HCT116 (cell line): ENCODE measurements at regions not wholly inside any gene's neighbourhood (a gene's known extent, or its start where the extent isn't known, plus 50 kb on each side); places are given as distances from the start of the nearest gene placed in this dataset.

Experiments
- ATAC-seq: fragments of 200-7000 bp; cut with Tn5 transposase; 2 replicates; pipeline ENCODE4 v1.9.1; 2020; ENCODE audit warnings: mild to moderate bottlenecking, moderate library complexity
- BruUV-seq: library from RNA; stranded (reverse); fragments of 400-500 nt; replicated peaks from 2 replicates; lab custom pipeline; 2021; lab: Mats Ljungman, UMichigan
- CTCF ChIA-PET: fragments of 300-600 bp; sonication (Branson Sonifier 250); formaldehyde crosslinking; loops from one replicate; lab custom pipeline; 2021; ENCODE audit warnings: antibody characterized with exemption; lab: Charles Lee
- POLR2A ChIA-PET: fragments of 300-600, 350-600 bp; sonication (Branson Sonifier 250); formaldehyde crosslinking; loops from one replicate; lab custom pipeline; 2021; ENCODE audit warnings: antibody characterized with exemption; lab: Charles Lee
- RAD21 ChIA-PET, 2 experiments: fragments of 300-600 bp; sonication (Branson Sonifier 250); formaldehyde crosslinking; loops; one replicate each; lab custom pipeline; 2023; ENCODE audit warnings: low total read pairs in 2 of 2; ENCODE audit not compliant: uncharacterized antibody in 2 of 2, unreplicated experiment in 2 of 2, low non-redundant PET in 1 of 2; lab: Charles Lee
- DNase-seq: peaks from one replicate; pipeline ENCODE4 v3.0.0-alpha.2; 2010; ENCODE audit warnings: low read depth, low spot score
- H2AFZ ChIP-seq: fragments of 200-600 bp; shearing (Covaris generic), sonication (generic); 2 replicates; pipeline ENCODE4 v1.6.1; 2017; ENCODE audit warnings: low read depth, mixed run types, mixed read lengths, antibody characterized with exemption, low read length; ENCODE audit not compliant: poor library complexity, severe bottlenecking
- H3K27ac ChIP-seq: 2 replicates; pipeline ENCODE4 v1.5.1; 2012; ENCODE audit warnings: low read depth, low read length
- H3K27me3 ChIP-seq: fragments of 200-600 bp; sonication (generic); 2 replicates; pipeline ENCODE4 v1.6.1; 2016; ENCODE audit warnings: mixed run types, low read length, mixed read lengths; ENCODE audit not compliant: insufficient read depth
- H3K36me3 ChIP-seq, 2 experiments: fragments of 200-500 bp in 1 of 2; fragments of 200-600 bp in 1 of 2; sonication (Bioruptor generic) in 1 of 2; sonication (generic) in 1 of 2; 2 replicates each; pipeline versions ENCODE4 v1.5.1 to v1.6.1; 2014 to 2016; ENCODE audit warnings: low read length in 2 of 2, inconsistent platforms in 1 of 2, mixed read lengths in 1 of 2, mixed run types in 1 of 2; ENCODE audit not compliant: insufficient read depth in 2 of 2, control insufficient read depth in 1 of 2
- H3K4me1 ChIP-seq, 2 experiments: fragments of 200-600 bp in 1 of 2; sonication (generic) in 1 of 2; 2 replicates each; pipeline versions ENCODE4 v1.5.1 to v1.6.1; 2012 to 2017; ENCODE audit warnings: low read length in 2 of 2, inconsistent platforms in 1 of 2, mild to moderate bottlenecking in 1 of 2, mixed read lengths in 1 of 2, mixed run types in 1 of 2, moderate library complexity in 1 of 2; ENCODE audit not compliant: insufficient read depth in 2 of 2, control insufficient read depth in 1 of 2
- H3K4me2 ChIP-seq: fragments of 200-600 bp; sonication (generic); 2 replicates; pipeline ENCODE4 v1.6.1; 2017; ENCODE audit warnings: mixed run types, low read length, mixed read lengths
- H3K4me3 ChIP-seq, 2 experiments: fragments of 200-600 bp in 1 of 2; sonication (generic) in 1 of 2; replicated peaks in 1 of 2; 2 replicates each; pipeline ENCODE4 v1.5.1; 2011 to 2016; ENCODE audit warnings: low read length in 2 of 2, control low read depth in 1 of 2, low read depth in 1 of 2, mild to moderate bottlenecking in 1 of 2, mixed read lengths in 1 of 2, mixed run types in 1 of 2
- H3K79me2 ChIP-seq: fragments of 200-600 bp; sonication (generic); 2 replicates; pipeline ENCODE4 v1.6.1; 2017; ENCODE audit warnings: mild to moderate bottlenecking, mixed run types, low read length, moderate library complexity, mixed read lengths; ENCODE audit not compliant: insufficient read depth
- H3K9ac ChIP-seq: fragments of 200-600 bp; sonication (generic); 2 replicates; pipeline ENCODE4 v1.6.1; 2016; ENCODE audit warnings: low read length, mixed read lengths
- H3K9me2 ChIP-seq: fragments of 200-600 bp; sonication (generic), shearing (Covaris generic); 2 replicates; pipeline ENCODE4 v1.6.1; 2017; ENCODE audit warnings: mixed run types, mild to moderate bottlenecking, moderate library complexity; ENCODE audit not compliant: insufficient read depth
- H3K9me3 ChIP-seq, 2 experiments: fragments of 200-500 bp in 1 of 2; fragments of 200-600 bp in 1 of 2; sonication (Bioruptor generic) in 1 of 2; sonication (generic) in 1 of 2; 2 replicates each; pipeline ENCODE4 v1.6.1; 2014 to 2017; ENCODE audit warnings: low read length in 2 of 2, mixed read lengths in 2 of 2, inconsistent platforms in 1 of 2, low read depth in 1 of 2, mild to moderate bottlenecking in 1 of 2, mixed run types in 1 of 2, moderate library complexity in 1 of 2; ENCODE audit not compliant: control insufficient read depth in 1 of 2, insufficient read depth in 1 of 2
- H4K20me1 ChIP-seq: fragments of 200-600 bp; sonication (generic), shearing (Covaris generic); 2 replicates; pipeline ENCODE4 v1.6.1; 2017; ENCODE audit warnings: mixed run types, mild to moderate bottlenecking, moderate library complexity; ENCODE audit not compliant: insufficient read depth
- CTCF ChIP-seq, 3 experiments: fragments of 200-600 bp in 1 of 3; sonication (generic) in 1 of 3; IDR thresholded peaks in 2 of 3; conservative IDR thresholded peaks in 1 of 3; 2 replicates each; pipeline ENCODE4 v1.5.1; 2012 to 2017; ENCODE audit warnings: low read depth in 2 of 3, low read length in 2 of 3, antibody characterized with exemption in 1 of 3, borderline replicate concordance in 1 of 3, control low read depth in 1 of 3, mild to moderate bottlenecking in 1 of 3, mixed read lengths in 1 of 3, mixed run types in 1 of 3, moderate library complexity in 1 of 3; ENCODE audit not compliant: insufficient read depth in 1 of 3
- EZH2 ChIP-seq: fragments of 200-600 bp; sonication (generic); IDR thresholded peaks from 2 replicates; pipeline ENCODE4 v1.6.1; 2017; ENCODE audit warnings: antibody characterized with exemption, mixed run types
- EZH2phosphoT487 ChIP-seq: fragments of 200-600 bp; IDR thresholded peaks from 2 replicates; pipeline ENCODE4 v1.6.1; 2018; ENCODE audit warnings: antibody characterized with exemption, borderline replicate concordance
- FOSL1 ChIP-seq: IDR thresholded peaks from 2 replicates; pipeline ENCODE4 v1.6.1; 2012; ENCODE audit warnings: low read depth
- MAX ChIP-seq: IDR thresholded peaks from 2 replicates; pipeline ENCODE4 v1.6.1; 2012
- POLR2A ChIP-seq: IDR thresholded peaks from 2 replicates; pipeline ENCODE4 v1.7.0; 2011; ENCODE audit warnings: borderline replicate concordance; ENCODE audit not compliant: insufficient read depth, insufficient read length; ENCODE audit errors: extremely low read depth
- POLR2AphosphoS5 ChIP-seq: IDR thresholded peaks from 2 replicates; pipeline ENCODE4 v1.6.1; 2011; ENCODE audit warnings: mild to moderate bottlenecking, low read depth, low read length, moderate library complexity
- RAD21 ChIP-seq: IDR thresholded peaks from 2 replicates; pipeline ENCODE4 v1.6.1; 2012; ENCODE audit warnings: low read depth, mild to moderate bottlenecking
- REST ChIP-seq: IDR thresholded peaks from 2 replicates; pipeline ENCODE4 v1.6.1; 2012; ENCODE audit warnings: low read depth
- SP1 ChIP-seq: IDR thresholded peaks from 2 replicates; pipeline ENCODE4 v1.6.1; 2012; ENCODE audit warnings: low read depth
- TCF7L2 ChIP-seq: IDR thresholded peaks from 2 replicates; pipeline ENCODE4 v1.7.0; 2011; ENCODE audit warnings: borderline replicate concordance, inconsistent platforms; ENCODE audit not compliant: insufficient read depth, insufficient read length; ENCODE audit errors: extremely low read depth
- YY1 ChIP-seq: IDR thresholded peaks from 2 replicates; pipeline ENCODE4 v1.6.1; 2011; ENCODE audit warnings: low read length, low read depth, moderate library complexity, mild to moderate bottlenecking; ENCODE audit not compliant: insufficient replicate concordance; ENCODE audit errors: extremely low read depth
- ZBTB33 ChIP-seq: IDR thresholded peaks from 2 replicates; pipeline ENCODE4 v1.6.1; 2011; ENCODE audit warnings: mild to moderate bottlenecking, low read length, moderate library complexity; ENCODE audit not compliant: insufficient replicate concordance; ENCODE audit errors: extremely low read depth
- ZFX ChIP-seq: fragments of 450-650 bp; IDR thresholded peaks from 2 replicates; pipeline ENCODE4 v1.6.1; 2017
- intact Hi-C: fragments of 100-400 bp; cut with micrococcal nuclease; formaldehyde crosslinking; loops from 2 replicates; pipeline ENCODE4 v1.10.0; 2022

- no peak for TF ChIP-seq REST
- no peak for TF ChIP-seq POLR2AphosphoS5
- no peak for TF ChIP-seq FOSL1
- TF ChIP-seq MAX: no peak
- TF ChIP-seq ZBTB33: no peak
Measured at GRCh38 chr11:86175626-86176025, 68.9 kb upstream of the EED start (continued).

GRCh38 chr11:86175191-86175590 lies 69.4 kb upstream of the EED start:
- Histone ChIP-seq H4K20me1 (no peaks in the 10 kb centered on the region), H3K79me2 (no peaks in the 10 kb centered on the region), H3K4me2 (no peak overlapping the region), H3K4me1 (peaks cover 0 to 10% of the 10 kb centered on the region in 2 experiments; a peak in 1 of 4 replicates), H3K4me3 (no peak overlapping the region), H3K9ac (no peak overlapping the region), H3K9me3 (no peaks in the 10 kb centered on the region), H2AFZ (no peak overlapping the region), H3K9me2 (no peaks in the 10 kb centered on the region), H3K27me3 (no peaks in the 10 kb centered on the region), H3K36me3 (no peaks in the 10 kb centered on the region), H3K27ac (no peak overlapping the region)
- DNase-seq (no peak), ATAC-seq (no peak)
- POLR2A ChIA-PET: no interaction called here
- BruUV-seq: no TSS peak
- CTCF ChIA-PET: no interaction called here
- intact Hi-C loops: no loop called here
- RAD21 ChIA-PET: no interaction called here
- TF ChIP-seq ZFX (no peak), RAD21 (no peak), SP1 (no peak), CTCF (IDR thresholded peaks at IDR 0.05 in 2 of 3, conservative IDR thresholded peaks at IDR 0.05 in 1 of 3; ENCODE audit: borderline replicate concordance in 1 of 3, insufficient read depth in 1 of 3, low read depth in 2 of 3, low read length in 2 of 3) (no peak), EZH2 (no peak), TCF7L2 (no peak), POLR2A (no peak), YY1 (no peak), EZH2phosphoT487 (no peak), POLR2AphosphoS5 (no peak)
